IPS DF 6.9 (cell line): ENCODE measurements at regions not wholly inside any gene's neighbourhood (a gene's known extent, or its start where the extent isn't known, plus 50 kb on each side); places are given as distances from the start of the nearest gene placed in this dataset.

Experiments
- DNase-seq: peaks from one replicate; pipeline ENCODE4 v3.0.0-alpha.2; 2013; ENCODE audit warnings: low read depth, low spot score
- H3K27ac ChIP-seq: one replicate; pipeline ENCODE4 v1.5.1; 2013; ENCODE audit warnings: low read length, control low read depth
- H3K27me3 ChIP-seq: 2 replicates; pipeline ENCODE4 v1.6.1; 2013; ENCODE audit warnings: mild to moderate bottlenecking, low read length; ENCODE audit not compliant: control insufficient read depth, insufficient read depth
- H3K36me3 ChIP-seq: 2 replicates; pipeline ENCODE4 v1.6.1; 2013; ENCODE audit warnings: low read length; ENCODE audit not compliant: control insufficient read depth, insufficient read depth
- H3K4me1 ChIP-seq: 2 replicates; pipeline ENCODE4 v1.6.1; 2013; ENCODE audit warnings: low read length; ENCODE audit not compliant: control insufficient read depth, insufficient read depth
- H3K4me3 ChIP-seq: 2 replicates; pipeline ENCODE4 v1.5.1; 2013; ENCODE audit warnings: mild to moderate bottlenecking, low read length
- H3K9me3 ChIP-seq: 2 replicates; pipeline ENCODE4 v1.6.1; 2013; ENCODE audit warnings: low read length, inconsistent platforms; ENCODE audit not compliant: control insufficient read depth, insufficient read depth
- WGBS: extraction: QIAGEN DNeasy Blood & Tissue Kit; methylation state at CpG from one replicate; pipeline ENCODE4 v1.1.7; 2013; ENCODE audit warnings: mixed read lengths, missing lambda C conversion rate; ENCODE audit not compliant: insufficient read length, insufficient coverage; 5-methylcytosine and 5-hydroxymethylcytosine counted together

GRCh38 chr10:85145966-85146365 is 817.6 kb downstream of the CCSER2 start:
- Histone ChIP-seq H3K27me3 (no peaks in the 10 kb centered on the region), H3K27ac (no peak overlapping the region), H3K36me3 (no peaks in the 10 kb centered on the region), H3K4me3 (no peak overlapping the region), H3K4me1 (no peaks in the 10 kb centered on the region), H3K9me3 (no peaks in the 10 kb centered on the region)
- no peak for DNase-seq
- WGBS = no CpG with 5 or more reads among the region's 5 CpGs

GRCh38 chr10:85147346-85148250 is 819.2 kb downstream of the CCSER2 start:
- Histone ChIP-seq H3K9me3 (no peaks in the 10 kb centered on the region), H3K36me3 (no peaks in the 10 kb centered on the region), H3K4me3 (no peak overlapping the region), H3K4me1 (no peaks in the 10 kb centered on the region), H3K27ac (no peak overlapping the region), H3K27me3 (no peaks in the 10 kb centered on the region)
- no peak for DNase-seq
- WGBS = no CpG with 5 or more reads among the region's 1 CpG

- WGBS = 100% methylated on average over 1 of the region's 15 CpGs
- Histone ChIP-seq H3K27me3 (no peaks in the 10 kb centered on the region), H3K4me3 (no peak overlapping the region)
Measured at GRCh38 chr10:85148693-85149640, 820.6 kb downstream of the CCSER2 start.

GRCh38 chr10:85149766-85150165 is 821.4 kb downstream of the CCSER2 start:
- no CpG with 5 or more reads among the region's 2 CpGs for WGBS
- Histone ChIP-seq H3K9me3 (no peaks in the 10 kb centered on the region), H3K4me1 (no peaks in the 10 kb centered on the region), H3K27me3 (no peaks in the 10 kb centered on the region), H3K36me3 (no peaks in the 10 kb centered on the region), H3K4me3 (no peak overlapping the region), H3K27ac (no peak overlapping the region)
- DNase-seq = no peak

More at GRCh38 chr10:85148693-85149640, 820.6 kb downstream of the CCSER2 start:
- H3K9me3 ChIP-seq = no peaks in the 10 kb centered on the region
- no peak overlapping the region for H3K27ac ChIP-seq
- H3K4me1 ChIP-seq = no peaks in the 10 kb centered on the region
- H3K36me3 ChIP-seq = no peaks in the 10 kb centered on the region
- no peak for DNase-seq

GRCh38 chr10:85151506-85151905 is 823.1 kb downstream of the CCSER2 start:
- Histone ChIP-seq H3K36me3 (no peaks in the 10 kb centered on the region), H3K27ac (no peak overlapping the region), H3K4me1 (no peaks in the 10 kb centered on the region), H3K9me3 (no peaks in the 10 kb centered on the region), H3K4me3 (no peak overlapping the region), H3K27me3 (no peaks in the 10 kb centered on the region)
- no peak for DNase-seq
- WGBS = no CpG with 5 or more reads among the region's 3 CpGs

- no peak overlapping the region for H3K4me3 ChIP-seq
- no peak for DNase-seq
- no peaks in the 10 kb centered on the region for H3K36me3 ChIP-seq
- no peaks in the 10 kb centered on the region for H3K27me3 ChIP-seq
- no peaks in the 10 kb centered on the region for H3K4me1 ChIP-seq
- H3K9me3 ChIP-seq = no peaks in the 10 kb centered on the region
- no peak overlapping the region for H3K27ac ChIP-seq
- no CpG with 5 or more reads among the region's 3 CpGs for WGBS
Measured at GRCh38 chr10:85152496-85152895, 824.1 kb downstream of the CCSER2 start.

GRCh38 chr10:85152911-85153310 is 824.5 kb downstream of the CCSER2 start:
- H3K9me3 ChIP-seq = no peaks in the 10 kb centered on the region
- no peak overlapping the region for H3K27ac ChIP-seq
- WGBS = no CpG with 5 or more reads among the region's 1 CpG
- no peaks in the 10 kb centered on the region for H3K36me3 ChIP-seq
- no peaks in the 10 kb centered on the region for H3K27me3 ChIP-seq
- DNase-seq = no peak
- no peak overlapping the region for H3K4me3 ChIP-seq
- H3K4me1 ChIP-seq = no peaks in the 10 kb centered on the region

- no CpG with 5 or more reads among the region's 4 CpGs for WGBS
- H3K9me3 ChIP-seq = no peaks in the 10 kb centered on the region
- DNase-seq = no peak
Measured at GRCh38 chr10:85157206-85157605, 828.8 kb downstream of the CCSER2 start.

GRCh38 chr10:85168243-85168642 is 839.9 kb downstream of the CCSER2 start:
- Histone ChIP-seq H3K27me3 (no peaks in the 10 kb centered on the region), H3K36me3 (no peaks in the 10 kb centered on the region), H3K27ac (no peak overlapping the region), H3K4me3 (no peak overlapping the region), H3K4me1 (no peaks in the 10 kb centered on the region), H3K9me3 (no peaks in the 10 kb centered on the region)
- no peak for DNase-seq
- WGBS = no CpG with 5 or more reads among the region's 6 CpGs

More at GRCh38 chr10:85157206-85157605, 828.8 kb downstream of the CCSER2 start:
- H3K4me3 ChIP-seq = no peak overlapping the region
- no peaks in the 10 kb centered on the region for H3K27me3 ChIP-seq
- H3K27ac ChIP-seq = no peak overlapping the region
- H3K36me3 ChIP-seq = no peaks in the 10 kb centered on the region
- no peaks in the 10 kb centered on the region for H3K4me1 ChIP-seq

GRCh38 chr10:85170026-85170425 is 841.6 kb downstream of the CCSER2 start:
- Histone ChIP-seq H3K4me3 (no peak overlapping the region), H3K27me3 (no peaks in the 10 kb centered on the region), H3K27ac (no peak overlapping the region), H3K4me1 (no peaks in the 10 kb centered on the region), H3K36me3 (no peaks in the 10 kb centered on the region), H3K9me3 (no peaks in the 10 kb centered on the region)
- WGBS = no CpG with 5 or more reads among the region's 1 CpG
- no peak for DNase-seq
